A172 (cell line): ENCODE measurements at regions not wholly inside any gene's neighbourhood (a gene's known extent, or its start where the extent isn't known, plus 50 kb on each side); places are given as distances from the start of the nearest gene placed in this dataset.
"Not testable (repeated sequence)": the region's sequence is repeated elsewhere in the genome, so short reads cannot be mapped to it uniquely, and the experiment has no call there.

Experiments
- DNase-seq: peaks from one replicate; pipeline ENCODE4 v3.0.0-alpha.2; 2015; ENCODE audit warnings: low spot score

- no peak for DNase-seq
These were observed 219.7 kb upstream of the SPRY2 start for GRCh38 chr13:80560609-80561008.

DNA sequence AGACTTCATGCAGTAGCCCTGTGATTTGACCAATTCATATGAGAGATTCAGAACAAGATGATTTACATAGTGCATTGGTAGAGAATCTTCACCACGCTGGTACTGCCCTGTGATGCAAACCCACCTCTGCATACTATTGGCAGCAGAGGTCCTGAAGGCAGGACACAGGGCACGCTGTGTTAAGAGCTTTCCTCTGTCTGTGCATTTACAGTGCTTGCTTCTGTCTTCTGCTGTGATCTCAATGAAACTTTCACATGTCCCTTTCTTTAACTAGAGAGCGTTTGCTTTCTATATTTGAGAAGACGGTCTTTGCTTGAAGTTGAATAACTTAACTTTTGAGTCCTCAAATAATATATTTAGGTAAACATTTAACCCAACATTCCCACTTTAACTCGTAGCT lies 219.0 kb upstream of the SPRY2 start:
- no peak for DNase-seq

DNA sequence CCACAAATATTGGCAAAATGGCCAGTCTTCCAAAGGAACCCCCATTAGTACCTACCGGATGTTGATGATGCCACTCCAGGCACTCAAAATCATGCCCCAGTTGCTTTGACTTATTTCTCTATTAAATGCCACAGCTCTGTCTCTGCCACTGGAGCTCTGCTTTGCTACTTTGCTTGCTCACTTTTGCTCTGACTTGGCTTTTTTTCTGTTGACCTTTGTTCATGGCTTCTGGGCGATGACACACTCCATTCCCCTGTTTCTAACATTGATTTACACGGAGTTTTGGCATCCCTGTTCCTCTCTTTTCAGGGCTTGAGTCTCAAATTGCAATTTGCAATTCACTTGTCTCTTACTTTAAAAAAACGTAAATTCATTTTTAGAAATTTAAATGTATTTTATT lies 217.1 kb upstream of the SPRY2 start:
- DNase-seq = no peak

DNA sequence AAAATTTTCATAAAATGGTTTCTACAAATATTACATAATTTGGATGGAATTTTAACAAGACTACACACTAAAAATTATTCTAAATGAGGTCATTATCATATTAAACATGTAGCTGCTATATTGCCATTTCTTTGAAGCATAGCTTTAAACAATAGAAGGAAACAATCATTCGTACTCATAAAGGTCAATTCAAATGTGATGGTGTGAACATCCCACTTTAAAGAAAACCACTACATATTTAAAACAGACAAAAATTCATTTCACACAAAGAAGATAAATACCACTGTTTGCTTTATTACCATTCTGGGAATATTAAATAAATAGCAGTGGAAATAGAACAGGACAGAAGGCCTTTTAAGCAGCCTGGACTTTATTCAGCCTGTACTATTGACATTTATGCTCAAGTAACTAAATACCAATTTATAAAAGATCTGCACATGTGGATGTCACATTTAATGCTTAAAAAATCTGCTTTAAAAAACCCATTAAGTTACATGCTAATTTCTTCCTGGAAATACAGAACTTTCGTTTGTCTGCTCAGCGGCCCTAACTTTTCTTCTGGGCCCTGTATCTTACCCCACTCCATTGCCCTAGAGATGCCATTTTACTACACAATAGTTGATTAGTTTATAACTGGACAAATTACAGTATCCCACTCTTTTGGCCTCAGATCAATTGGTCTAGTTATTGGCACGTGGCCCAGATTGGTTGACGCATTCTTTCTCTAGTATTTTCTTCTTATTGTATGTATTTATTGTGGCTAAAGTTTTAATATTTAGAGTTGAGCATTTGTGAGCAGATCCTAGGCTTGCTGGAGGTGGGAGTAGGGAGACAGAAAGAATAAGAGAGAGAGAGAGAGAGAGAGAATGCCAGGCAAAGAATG lies 215.1 kb upstream of the SPRY2 start:
- no peak for DNase-seq

DNA sequence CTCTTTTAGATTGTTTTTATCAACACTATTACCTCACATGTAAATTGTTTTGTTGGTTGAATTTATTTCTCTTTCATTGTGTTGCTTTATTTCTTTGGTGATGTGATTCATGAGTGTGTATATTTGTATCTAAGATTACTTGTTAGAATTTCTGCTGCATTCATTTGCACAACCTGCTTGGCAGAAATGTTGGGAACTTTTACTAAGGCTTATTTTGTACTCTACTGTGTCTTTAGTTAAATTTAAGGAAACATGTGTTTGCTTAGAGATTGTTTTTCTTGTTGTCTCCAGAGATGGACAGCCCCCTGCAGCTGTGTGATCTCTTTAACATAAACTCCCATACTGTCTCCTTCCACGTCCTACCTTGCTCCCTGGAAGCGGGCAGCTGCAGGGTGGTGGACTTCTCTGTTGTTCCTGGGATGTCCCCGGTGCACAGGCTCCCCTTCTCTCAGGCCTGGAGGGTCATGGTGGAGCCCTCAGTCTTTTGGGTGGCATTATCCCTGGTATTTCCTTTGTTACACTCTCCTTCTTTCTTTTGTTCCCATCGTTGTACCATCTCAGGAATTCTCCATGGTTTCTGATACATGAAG lies 212.0 kb upstream of the SPRY2 start:
- DNase-seq = no peak

DNA sequence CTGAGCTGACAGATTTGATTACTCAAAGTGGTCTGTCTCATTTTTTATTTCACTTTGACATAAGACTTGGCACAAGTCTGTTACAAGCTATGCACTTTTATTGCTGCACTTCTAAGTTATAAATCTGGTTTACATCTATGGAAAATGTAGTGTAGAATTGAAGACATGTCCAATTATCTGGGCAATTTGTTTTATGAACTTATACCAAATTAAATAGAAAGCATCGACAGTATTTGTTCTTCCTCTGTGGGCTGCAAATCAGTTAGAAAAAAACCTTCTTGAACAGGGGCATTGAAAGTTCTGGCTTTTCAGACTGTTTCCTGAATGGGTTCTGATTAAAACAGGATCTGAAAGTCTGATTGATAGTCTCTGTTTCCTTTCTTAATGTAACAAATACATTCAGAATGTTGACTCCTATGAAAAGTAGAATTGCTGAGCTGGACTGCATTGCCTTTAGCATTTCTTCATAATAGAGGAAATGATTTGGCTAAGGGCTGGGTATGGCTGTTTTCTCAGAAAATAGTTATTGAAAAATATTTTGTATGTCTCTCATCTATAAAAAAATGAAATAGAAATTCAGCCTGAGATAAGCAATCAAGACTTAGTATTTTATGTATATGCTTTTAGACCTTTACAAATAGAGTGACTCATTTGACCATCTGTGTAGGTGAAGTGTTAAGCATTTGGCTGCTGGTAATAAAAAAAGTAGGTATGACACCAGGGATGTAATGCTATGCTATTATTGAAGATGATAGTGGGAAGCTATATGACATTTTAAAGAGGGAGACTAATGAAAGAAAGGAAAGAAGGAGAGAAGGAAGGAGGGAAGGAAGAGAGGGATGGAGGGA lies 210.9 kb upstream of the SPRY2 start:
- no peak for DNase-seq

- no peak for DNase-seq
These were observed 210.1 kb upstream of the SPRY2 start for GRCh38 chr13:80550971-80551441.

GRCh38 chr13:80548915-80549314 lies 208.0 kb upstream of the SPRY2 start:
- no peak for DNase-seq

- DNase-seq = no peak
These were observed 207.2 kb upstream of the SPRY2 start for GRCh38 chr13:80547885-80548825.

- DNase-seq = no peak
These were observed 206.4 kb upstream of the SPRY2 start for GRCh38 chr13:80547341-80547740.

DNA sequence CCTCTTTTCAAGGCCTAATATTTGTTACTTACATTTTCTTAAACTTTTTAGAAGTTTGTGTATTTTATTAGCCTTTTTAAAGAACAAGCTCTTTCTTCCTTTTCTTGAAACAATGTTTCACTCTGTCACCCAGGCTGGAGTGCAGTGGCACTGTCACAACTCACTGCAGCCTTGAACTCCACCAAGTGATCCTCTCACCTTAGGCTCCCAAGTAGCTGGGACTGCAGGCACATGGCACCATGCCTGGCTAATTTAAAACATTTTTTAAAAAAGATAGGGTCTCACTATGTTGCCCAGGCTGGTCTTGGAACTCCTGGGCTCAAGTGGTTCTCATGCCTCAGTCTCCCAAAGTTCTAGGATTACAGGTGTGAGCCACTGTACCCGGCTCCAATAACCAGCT lies 192.2 kb upstream of the SPRY2 start:
- no peak for DNase-seq

DNA sequence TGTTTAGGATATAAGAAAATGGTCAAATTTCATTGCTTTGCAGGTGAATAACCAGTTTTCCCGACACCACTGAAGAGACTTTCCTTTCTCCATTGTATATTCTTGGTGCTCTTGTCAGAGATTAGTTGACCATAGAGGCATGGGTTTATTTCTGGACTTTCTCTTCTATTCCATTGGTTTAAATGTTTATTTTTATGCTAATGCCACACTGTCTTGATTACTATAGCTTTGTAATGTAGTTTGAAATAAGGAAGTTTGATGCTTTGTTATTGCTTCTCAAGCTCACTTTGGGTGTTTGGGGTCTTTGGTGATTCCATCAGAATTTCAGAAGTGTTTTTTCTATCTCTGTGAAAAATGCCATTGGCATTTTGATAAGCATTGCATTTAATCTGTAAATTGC lies 190.0 kb upstream of the SPRY2 start:
- no peak for DNase-seq

- no peak for DNase-seq
These were observed 189.3 kb upstream of the SPRY2 start for GRCh38 chr13:80530191-80530590.

DNA sequence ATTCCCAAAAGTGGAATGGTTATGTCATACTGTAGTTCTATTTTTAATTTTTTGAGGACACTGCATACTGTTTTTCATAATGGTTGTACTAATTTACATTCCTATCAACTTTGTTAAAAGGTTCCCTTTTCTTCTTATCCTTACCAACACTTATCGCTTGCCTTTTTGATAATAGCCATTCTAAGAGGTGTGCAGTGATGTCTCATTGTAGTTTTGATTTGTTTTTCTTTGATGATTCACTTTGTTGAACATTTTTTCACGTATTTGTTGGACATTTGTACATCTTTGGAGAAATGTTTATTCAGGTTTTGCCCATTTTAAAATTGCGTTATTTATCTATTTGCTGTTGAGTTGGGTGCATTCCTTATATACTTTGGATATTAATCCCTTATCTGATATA lies 188.8 kb upstream of the SPRY2 start:
- DNase-seq = peak; percentile 38

DNA sequence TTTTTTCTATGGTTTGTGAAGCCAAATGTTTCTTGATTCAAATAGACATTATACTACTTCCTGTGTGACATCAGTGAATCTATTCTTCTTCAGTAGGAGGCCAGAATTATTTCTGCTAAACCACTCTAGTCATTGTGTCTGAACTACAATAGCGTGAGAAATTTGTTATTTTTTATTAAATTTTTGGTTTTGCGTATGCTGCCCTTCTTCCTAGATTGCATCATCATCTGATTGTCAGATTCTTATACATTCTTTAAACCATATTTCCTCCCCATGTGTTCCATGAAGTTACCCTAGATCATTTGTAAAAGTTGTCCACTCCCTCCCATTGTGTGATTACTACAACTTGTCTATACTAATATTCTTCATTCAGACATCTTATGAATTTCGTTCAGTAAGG lies 187.8 kb upstream of the SPRY2 start:
- no peak for DNase-seq

DNA sequence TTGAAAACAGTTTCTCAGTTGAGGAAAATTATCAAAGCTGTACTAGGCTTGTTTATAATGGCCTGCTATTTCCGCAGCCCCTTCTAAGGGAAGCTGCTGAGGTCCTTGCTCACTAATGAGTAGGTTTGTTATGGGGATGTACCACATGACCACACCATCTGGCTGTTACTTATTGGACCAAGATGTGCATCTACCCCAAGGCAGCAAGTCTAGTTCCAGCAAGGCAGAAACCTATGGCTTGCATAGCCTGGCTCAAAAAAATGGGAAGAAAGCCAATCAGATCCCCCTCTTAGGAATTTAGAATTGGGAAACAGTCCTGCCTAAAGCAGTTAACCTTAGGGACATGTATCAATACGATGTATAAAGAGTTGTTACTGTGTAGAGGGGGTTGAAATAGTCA lies 186.5 kb upstream of the SPRY2 start:
- no peak for DNase-seq

DNA sequence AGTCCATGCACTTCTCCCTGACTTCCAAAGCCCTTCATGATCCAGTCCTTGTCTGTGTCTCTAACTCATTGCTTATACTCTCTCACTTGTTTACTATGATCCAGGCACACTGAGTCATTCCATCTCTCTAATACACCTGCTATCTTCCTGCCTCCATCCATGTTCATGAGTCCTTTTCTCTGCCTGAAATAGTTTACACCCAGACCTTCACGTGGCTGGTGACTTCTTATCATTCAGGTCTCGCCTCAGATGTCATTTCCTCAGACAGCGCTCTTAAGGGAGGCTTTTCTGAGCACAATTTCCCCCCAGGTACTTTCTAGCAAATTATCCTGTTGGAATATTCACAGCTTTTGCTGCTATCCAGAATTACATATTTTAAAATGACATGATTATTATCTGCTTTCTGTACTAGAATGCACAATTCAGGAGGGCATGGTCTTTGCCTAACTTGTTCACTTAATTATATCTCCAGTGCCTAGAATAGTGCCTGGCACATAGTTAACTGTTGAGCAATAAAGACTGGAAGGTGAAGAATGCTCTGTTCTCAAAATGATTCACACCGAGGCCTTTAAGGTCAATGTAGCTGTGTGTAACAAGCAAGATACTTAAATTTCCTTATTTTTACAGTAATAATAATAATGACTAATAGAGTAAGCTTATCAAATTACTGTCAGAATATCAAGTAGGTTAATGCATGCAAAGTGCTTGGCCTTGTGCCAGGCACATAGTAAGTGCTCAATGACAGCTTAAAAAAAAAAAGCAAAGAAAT lies 183.7 kb upstream of the SPRY2 start:
- no peak for DNase-seq

GRCh38 chr13:80523134-80523533 lies 182.2 kb upstream of the SPRY2 start:
- no peak for DNase-seq

GRCh38 chr13:80522463-80522862 lies 181.5 kb upstream of the SPRY2 start:
- DNase-seq = not testable (repeated sequence)

- DNase-seq = no peak
These were observed 176.0 kb upstream of the SPRY2 start for GRCh38 chr13:80516818-80517348.
